WERI-Rb-1 (cell line): ENCODE measurements at regions not wholly inside any gene's neighbourhood (a gene's known extent, or its start where the extent isn't known, plus 50 kb on each side); places are given as distances from the start of the nearest gene placed in this dataset.
"Not testable (repeated sequence)": the region's sequence is repeated elsewhere in the genome, so short reads cannot be mapped to it uniquely, and the experiment has no call there.

Experiments
- DNase-seq: peaks from one replicate; pipeline ENCODE4 v3.0.0-alpha.2; 2020
- H3K27ac ChIP-seq: fragments of 250-450 bp; sonication (Bioruptor Pico); 2 replicates; pipeline ENCODE4 v1.5.1; 2020; ENCODE audit warnings: mild to moderate bottlenecking, moderate library complexity
- H3K27me3 ChIP-seq: fragments of 250-450 bp; sonication (Bioruptor Pico); 2 replicates; pipeline ENCODE4 v1.5.1; 2021; ENCODE audit warnings: mild to moderate bottlenecking, low read depth, moderate library complexity; ENCODE audit not compliant: insufficient read depth, severe bottlenecking
- H3K36me3 ChIP-seq: fragments of 250-450 bp; sonication (Bioruptor Pico); 2 replicates; pipeline ENCODE4 v1.5.1; 2020; ENCODE audit warnings: mild to moderate bottlenecking, moderate library complexity
- H3K4me3 ChIP-seq: 2 replicates; pipeline ENCODE4 v1.5.1; 2011; ENCODE audit warnings: low read depth, mild to moderate bottlenecking, control low read depth, low read length
- H3K9me3 ChIP-seq: fragments of 250-450 bp; sonication (Bioruptor Pico); 2 replicates; pipeline ENCODE4 v1.5.1; 2021; ENCODE audit warnings: mild to moderate bottlenecking, moderate library complexity; ENCODE audit not compliant: severe bottlenecking
- TF ChIP-seq, protein P1 (sequence below): IDR thresholded peaks from 2 replicates; pipeline ENCODE4 v1.5.1; 2011; ENCODE audit warnings: low read depth, mild to moderate bottlenecking, control low read depth, inconsistent platforms, low read length

DNA sequence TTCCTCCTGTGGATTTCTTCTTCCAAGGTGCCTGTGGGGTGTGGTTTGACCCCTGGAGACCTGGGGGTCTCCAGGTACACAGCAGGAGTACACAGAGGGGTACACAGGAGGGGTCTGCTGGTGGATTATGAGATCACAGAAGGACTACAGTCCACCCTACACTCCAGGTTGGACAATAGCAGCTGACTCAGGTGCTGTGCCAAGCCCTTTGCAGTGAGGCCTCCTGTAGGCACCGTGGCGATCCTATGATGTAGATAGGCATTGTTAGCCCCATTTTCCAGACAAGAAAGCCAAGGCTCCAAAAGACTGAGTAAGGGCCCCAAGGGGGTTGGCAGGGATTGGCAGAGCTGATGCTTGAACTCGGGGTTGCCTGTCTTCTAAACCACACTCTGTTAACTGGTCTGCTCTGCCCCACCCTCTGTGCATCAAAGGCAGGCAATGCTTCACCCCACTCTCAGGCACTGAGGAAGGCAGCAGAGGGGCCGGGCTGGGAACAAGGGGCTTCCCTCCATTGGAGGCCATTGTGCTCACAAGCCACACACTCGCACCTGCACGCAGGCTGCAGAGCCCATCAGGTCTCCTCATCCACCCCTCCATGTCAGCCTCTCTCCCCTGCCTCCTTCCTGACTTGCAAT, 77.5 kb upstream of the SIRPA start:
- no peaks in the 10 kb centered on the region for H3K27me3 ChIP-seq
- no peak for DNase-seq
- TF ChIP-seq, protein P1, sequence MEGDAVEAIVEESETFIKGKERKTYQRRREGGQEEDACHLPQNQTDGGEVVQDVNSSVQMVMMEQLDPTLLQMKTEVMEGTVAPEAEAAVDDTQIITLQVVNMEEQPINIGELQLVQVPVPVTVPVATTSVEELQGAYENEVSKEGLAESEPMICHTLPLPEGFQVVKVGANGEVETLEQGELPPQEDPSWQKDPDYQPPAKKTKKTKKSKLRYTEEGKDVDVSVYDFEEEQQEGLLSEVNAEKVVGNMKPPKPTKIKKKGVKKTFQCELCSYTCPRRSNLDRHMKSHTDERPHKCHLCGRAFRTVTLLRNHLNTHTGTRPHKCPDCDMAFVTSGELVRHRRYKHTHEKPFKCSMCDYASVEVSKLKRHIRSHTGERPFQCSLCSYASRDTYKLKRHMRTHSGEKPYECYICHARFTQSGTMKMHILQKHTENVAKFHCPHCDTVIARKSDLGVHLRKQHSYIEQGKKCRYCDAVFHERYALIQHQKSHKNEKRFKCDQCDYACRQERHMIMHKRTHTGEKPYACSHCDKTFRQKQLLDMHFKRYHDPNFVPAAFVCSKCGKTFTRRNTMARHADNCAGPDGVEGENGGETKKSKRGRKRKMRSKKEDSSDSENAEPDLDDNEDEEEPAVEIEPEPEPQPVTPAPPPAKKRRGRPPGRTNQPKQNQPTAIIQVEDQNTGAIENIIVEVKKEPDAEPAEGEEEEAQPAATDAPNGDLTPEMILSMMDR, result no peak
- no peak overlapping the region for H3K4me3 ChIP-seq
- H3K27ac ChIP-seq, result no peak overlapping the region
- peaks cover 6% of the 10 kb centered on the region for H3K9me3 ChIP-seq
- H3K36me3 ChIP-seq, result no peaks in the 10 kb centered on the region

DNA sequence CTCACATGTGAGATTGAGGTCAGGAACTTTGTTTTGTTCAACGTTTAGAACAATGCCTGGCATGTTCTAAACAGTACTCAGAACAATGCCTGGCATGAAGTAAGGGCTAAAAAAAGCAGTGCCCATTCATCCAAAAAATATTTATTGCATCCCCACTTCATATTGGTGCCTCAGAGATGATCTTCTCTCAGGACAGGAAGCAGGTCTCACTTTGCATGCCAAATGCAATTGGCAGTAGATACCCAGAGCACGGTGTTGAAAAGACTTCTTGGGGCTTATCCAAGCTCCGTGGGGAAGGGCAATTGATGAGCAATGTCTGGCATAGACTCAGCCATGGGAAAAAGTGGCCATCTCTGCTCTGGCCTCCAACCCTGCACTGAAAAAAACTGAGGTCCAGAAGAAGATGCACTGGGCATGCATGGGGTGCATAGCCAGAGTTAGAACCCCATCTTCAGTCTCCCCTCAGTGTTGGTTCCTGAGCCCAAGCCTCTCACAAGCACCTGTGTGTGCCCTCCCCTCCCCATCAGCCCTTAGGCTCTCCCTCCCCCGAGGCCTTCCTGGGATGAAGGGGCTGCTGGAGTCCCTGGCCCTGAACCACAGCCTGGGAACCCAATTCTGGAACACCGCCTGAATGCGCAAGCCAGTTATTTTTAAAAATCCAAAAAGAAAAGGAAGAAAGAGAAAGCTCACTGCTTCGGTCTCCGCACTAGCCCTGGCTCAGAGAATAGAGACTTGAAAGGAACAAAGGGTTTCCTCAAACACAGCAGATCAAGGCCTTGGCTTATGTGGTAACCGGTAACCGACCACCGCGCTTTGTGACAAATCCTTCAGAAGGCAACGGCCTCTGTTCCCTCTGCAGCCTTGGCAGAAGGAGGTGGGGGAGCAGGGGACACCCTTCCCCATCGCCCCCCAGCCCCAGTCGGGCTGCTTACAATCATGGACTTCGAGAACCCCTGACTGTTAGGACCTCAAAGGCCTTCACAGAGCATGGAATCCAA, 78.5 kb upstream of the SIRPA start:
- no peaks in the 10 kb centered on the region for H3K36me3 ChIP-seq
- no peak overlapping the region for H3K27ac ChIP-seq
- DNase-seq, result no peak
- no peaks in the 10 kb centered on the region for H3K9me3 ChIP-seq
- H3K4me3 ChIP-seq, result no peak overlapping the region
- TF ChIP-seq, protein P1, result no peak
- no peaks in the 10 kb centered on the region for H3K27me3 ChIP-seq

DNA sequence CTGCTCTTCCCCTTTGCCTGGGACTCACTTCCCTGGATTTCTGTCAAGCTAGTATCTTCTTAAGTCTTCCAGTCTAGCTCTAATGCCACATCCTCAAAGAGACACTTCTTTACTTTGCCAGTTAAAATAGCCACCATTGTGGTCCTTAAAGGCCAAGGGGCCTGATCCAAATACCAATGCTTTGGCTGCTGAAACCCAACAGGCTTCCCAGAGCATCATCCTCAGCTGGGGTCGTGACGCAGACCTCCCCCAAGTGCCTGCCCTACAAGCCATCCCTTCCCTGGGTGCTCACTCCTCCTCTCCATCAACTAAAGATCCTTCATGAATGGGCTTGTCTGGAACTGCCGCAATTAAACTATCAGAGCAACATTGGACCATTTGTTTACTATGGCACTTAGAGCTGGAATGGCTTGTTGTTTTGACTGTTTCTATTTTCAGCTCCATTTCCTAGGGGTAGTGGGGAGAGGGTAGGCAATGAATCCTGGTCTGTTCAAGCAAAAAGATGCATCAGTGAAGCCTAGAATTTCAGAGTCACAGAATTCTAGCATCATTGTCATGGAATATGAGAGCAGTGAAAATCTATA, 79.6 kb upstream of the SIRPA start:
- TF ChIP-seq, protein P1, result no peak
- no peak for DNase-seq
- H3K4me3 ChIP-seq, result no peak overlapping the region
- no peaks in the 10 kb centered on the region for H3K9me3 ChIP-seq
- H3K27me3 ChIP-seq, result no peaks in the 10 kb centered on the region
- H3K27ac ChIP-seq, result no peak overlapping the region
- H3K36me3 ChIP-seq, result no peaks in the 10 kb centered on the region

DNA sequence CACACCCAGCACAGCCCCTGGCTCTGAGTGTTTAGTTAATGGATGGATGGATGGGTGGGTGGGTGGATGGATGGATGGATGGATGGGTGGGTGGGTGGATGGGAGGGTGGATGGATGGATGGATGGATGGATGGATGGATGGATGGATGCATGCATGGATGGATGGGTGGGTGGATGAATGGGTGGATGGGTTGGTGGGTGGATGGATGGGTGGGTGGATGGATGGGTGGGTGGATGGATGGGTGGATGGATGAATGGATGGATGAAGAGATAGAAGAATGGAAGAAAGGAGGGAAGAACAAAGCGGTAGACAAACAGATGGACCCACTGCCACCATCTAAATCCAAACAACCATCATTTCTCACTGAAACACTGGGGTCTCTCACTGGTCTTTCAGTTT, 80.3 kb upstream of the SIRPA start:
- not testable (repeated sequence) for H3K27ac ChIP-seq, H3K36me3 ChIP-seq, DNase-seq, H3K4me3 ChIP-seq, H3K27me3 ChIP-seq, H3K9me3 ChIP-seq

DNA sequence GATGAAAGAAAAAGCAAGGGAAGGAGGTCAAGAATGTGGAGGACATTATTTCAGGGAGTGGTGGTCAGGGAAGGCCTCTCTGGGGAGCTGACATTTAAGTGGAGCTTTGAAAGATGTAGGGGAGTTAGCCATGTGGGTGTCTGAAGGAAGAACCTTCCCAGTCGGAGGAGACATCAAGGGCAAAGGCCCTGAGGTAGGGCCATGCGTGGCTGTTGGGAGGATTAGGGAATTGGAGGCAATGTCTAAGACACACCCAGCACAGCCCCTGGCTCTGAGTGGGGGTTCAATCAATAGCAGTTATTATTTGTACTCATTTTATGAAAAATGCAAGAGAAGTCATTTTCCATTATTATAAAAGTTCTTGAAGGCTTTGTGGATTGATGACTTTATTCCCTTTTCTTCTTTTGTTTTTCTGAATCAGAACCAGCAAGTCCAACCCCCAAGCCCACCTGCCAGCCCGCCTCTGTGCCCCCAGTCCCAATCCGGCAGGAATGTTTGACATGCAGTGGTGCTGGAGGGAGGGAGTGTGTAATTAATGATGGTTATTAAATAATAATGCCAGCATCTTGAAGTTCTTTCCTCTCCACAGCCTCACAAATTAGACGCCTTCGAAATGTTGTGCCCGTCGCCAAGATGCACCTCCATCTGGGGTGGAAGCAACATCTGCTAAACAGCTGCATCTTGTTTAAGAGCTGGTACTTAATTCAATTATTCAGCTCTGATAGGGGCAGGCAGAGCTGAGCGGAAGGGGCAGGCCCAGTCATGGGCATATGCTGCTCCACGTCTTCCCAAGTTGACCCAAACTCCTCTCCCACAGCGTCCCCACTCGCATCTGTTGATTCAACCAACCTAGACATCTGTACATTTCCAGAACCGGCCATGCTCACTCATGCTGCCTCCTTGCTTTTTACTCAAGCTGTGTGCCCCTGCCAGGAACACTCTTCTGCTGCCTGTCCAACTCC, 81.3 kb upstream of the SIRPA start:
- no peak overlapping the region for H3K27ac ChIP-seq
- DNase-seq, result no peak
- TF ChIP-seq, protein P1, result no peak
- no peaks in the 10 kb centered on the region for H3K36me3 ChIP-seq
- H3K27me3 ChIP-seq, result no peaks in the 10 kb centered on the region
- H3K9me3 ChIP-seq, result no peaks in the 10 kb centered on the region
- no peak overlapping the region for H3K4me3 ChIP-seq
